NCI-H2081 (cell line): ENCODE measurements at regions not wholly inside any gene's neighbourhood (a gene's known extent, or its start where the extent isn't known, plus 50 kb on each side); places are given as distances from the start of the nearest gene placed in this dataset.

ENCODE experiments used
- DNase-seq, 2 experiments: peaks; one replicate each; lab custom pipeline; 2025; lab: John Stamatoyannopoulos, UW

DNA sequence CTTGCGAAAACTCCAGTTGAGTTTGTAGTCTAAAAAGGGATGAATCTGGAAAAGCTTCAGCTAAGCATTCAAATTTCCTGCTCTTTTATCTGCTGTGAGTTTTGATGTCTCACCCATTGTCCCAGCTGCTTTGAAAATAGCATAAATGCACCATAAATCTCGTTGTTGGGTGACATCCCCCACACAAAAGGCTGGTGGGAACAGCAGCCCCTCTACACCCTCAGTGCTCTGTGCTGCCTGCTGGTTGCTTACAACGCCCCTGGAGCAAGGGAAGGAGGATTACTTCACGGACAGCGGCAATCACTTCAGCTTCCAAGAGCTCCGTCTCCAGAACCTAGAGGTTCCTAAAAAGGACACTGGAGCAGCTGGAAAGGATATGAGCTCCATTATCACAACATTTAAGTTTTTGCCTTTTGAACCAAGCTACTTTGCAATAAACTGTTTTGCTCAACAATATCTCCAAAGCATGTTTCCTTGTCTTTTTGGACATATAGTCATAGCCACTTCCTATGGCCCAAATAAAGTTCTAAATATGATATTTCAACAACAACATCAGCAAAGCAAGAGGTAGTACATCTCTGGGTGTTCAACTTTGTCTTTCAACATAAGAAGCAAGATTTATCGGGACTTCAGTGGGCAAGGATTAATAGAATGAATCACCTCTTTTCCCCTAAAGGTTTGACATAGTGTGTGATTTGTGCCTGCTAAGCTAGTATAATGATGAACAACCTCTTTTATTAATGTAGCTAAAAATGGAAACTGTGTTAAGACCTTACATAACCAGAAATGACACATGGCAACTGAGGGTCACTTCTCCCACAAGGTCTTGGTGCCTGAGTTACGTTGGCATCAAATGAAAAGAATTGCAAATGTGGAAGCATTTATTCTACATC, 413.5 kb downstream of the TXNL1 start:
- DNase-seq: no peak

DNA sequence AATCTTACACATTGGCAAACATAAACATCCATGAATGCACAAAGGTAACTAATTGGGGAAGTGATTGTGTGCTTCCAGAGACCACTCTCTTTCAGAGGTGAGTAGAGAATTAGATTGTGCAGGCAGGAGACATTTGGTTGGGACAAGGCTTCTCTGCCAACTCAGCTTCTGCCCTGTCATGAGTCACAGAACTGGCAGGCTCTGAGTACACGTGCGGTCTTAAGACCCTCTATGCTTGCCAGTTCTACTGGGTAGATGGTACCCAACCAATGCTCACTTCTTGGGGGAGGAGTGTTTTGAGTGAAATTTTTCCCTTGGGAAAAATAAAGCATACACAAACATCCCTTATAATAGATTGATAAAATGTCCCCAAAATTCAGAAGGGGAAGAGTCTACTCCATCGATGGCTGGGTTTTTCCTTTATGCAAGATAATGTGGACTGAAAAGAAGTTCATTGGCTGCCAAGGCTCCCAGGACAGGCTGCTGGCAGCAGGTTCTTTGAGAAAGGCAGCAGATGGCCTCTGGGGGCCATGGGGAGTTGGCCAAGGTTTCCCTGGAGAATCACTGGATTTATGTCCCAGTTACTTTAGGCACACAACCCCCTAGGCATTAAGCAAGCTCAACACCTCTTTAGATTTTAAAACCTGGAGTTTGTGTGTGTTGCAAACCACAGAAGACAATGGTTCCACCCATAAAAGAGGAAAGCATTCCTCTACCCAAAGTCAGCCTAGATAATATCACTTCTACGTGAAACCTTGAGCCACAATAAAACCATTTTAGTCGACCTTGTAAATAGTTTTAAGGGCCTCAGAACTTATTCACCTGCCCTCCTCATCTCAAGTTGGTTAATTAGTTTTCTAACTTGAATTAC, 417.0 kb downstream of the TXNL1 start:
- DNase-seq: no peak

DNA sequence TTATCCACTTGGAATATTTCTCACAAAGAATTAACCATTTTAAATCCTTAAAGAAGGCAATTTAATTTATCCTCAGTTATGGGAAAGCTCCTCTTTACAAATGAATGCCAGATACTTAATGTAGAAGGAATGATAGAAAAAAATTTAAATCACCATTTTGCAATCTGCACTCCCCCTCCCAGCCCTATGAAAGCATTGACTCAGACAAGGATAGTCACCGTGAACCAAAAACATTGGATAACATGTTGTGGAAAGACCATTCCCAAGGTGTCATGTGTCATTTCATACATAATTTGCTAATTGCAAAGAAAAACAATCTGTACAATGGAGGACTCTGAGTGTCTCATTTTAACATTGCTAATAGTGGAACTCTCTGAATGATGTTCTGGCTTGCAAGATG, 421.0 kb downstream of the TXNL1 start:
- no peak for DNase-seq

DNA sequence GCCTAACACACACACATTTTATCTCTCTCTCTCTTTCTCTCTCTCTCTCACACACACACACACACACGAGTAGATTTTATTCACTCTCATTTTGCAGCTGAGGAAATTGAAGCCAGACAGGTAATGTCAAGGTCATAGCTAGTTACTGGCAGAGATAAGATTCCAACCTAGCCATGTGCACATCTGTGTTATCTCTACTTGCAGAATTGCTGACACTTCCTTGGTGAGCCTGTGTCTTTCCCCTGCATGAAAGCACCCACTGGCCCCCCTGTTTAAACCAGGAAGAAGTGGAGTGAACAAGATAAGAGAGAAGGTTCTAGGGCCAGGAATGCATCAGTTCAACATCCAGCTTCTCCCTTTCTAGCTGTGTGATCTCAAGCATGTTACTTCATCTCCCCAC, 423.7 kb downstream of the TXNL1 start:
- no peak for DNase-seq

- no peak for DNase-seq
These were observed 427.9 kb downstream of the TXNL1 start for GRCh38 chr18:56210520-56210919.

DNA sequence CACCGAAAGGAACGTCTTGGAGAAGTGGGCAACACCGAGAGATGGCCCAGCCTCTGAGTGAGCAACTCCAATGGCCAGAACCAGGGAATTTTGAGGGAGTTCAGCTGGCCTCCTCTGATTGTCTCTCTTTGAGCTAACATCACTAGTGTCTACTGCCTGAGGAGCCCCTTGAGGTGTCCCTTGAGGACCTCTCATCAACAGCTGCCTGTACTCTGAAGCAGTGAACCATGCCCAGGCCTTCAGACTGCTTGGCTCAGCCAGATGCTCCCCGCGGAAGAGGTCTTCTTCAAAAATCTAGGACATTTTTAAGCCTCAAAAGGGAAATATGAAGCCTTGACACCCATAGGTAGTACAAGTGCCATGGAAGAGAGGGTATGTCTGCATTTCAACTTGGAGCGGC, 430.4 kb downstream of the TXNL1 start:
- no peak for DNase-seq

- DNase-seq: no peak
These were observed 434.3 kb downstream of the TXNL1 start for GRCh38 chr18:56204052-56204451.

GRCh38 chr18:56202678-56203077, 435.7 kb downstream of the TXNL1 start:
- DNase-seq: no peak

GRCh38 chr18:56200381-56200911, 437.9 kb downstream of the TXNL1 start:
- no peak for DNase-seq

- DNase-seq: no peak
These were observed 438.6 kb downstream of the TXNL1 start for GRCh38 chr18:56199580-56200330.

DNA sequence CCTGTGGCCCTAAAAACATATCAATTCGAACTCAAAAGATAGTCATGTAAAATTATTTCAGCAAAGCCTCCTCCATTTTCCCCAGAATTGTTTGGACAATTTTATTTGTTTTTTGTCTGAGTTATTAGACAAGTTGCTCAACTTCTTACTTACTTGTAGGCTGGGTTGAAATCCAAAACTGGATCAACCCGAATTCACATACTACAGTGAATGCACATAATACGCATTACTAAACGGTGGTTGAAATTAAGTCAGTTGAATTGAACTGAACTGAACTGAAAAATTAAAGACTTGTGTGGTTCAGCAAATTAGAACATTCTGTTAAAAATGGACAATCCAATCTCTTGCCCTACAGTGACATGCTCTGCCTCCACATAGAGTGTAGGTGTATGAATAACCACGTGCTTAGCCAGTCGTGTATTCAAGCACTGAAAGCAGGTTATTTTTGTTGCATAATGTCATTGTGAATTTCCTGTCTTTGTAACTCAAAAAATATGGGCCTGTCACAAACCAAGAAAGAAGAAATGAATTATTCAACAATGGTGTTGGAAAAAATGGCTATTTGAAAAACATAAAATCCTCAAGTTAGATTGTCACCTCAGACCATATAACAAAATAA, 441.0 kb downstream of the TXNL1 start:
- no peak for DNase-seq

DNA sequence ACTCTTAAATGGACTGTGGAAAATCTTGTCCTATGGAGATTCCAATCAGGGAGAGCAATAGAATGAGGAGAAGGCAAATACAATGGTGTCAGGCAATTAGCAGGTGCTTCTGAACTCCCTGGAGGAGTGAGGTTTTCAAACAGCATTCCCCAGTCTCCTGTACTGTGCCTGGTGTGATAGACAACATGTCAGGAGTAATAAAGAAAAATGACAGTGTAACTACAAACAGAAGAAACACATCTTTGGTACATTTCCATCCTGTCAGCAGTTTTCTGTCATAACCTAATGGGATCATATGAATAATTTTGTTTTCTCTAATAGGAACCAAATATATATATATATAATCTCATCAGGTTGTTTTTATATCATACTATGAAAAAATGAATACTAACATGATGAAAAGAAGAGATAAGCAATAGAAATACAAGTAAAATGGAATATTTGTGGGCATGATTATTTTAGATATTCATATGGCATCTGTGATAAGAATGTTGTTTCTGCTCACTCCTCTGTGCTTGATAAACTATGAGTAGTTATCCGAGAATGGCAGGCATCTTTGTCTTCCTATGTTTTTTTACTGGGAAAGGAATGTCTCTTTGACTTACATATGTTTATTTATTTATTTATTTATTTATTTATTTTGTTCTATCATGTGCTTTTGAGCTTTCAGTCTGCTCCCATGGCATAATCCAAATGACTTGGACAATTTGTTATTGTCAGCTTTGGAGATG, 441.7 kb downstream of the TXNL1 start:
- no peak for DNase-seq

GRCh38 chr18:56191334-56191733, 447.1 kb downstream of the TXNL1 start:
- no peak for DNase-seq

DNA sequence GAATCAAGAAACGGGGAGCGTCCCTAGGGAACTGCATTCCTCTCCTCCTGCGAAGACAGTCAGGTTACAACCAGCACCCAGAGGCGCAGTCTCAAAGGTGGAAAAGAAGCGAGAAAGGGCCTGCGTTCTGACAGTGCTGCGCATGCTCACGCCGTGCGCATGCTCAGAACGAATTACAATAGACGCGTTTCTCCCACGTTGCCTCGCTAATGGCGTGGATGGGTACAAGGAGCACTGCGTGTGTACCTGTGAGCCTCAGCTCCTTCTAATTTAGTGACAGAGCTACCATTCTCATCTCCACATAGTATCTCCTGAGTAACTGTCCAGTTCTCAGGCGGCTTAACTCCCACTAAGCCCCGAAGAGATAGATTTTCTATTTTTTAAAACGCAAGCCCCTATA, 448.8 kb downstream of the TXNL1 start:
- DNase-seq: no peak

- no peak for DNase-seq
These were observed 449.7 kb downstream of the TXNL1 start for GRCh38 chr18:56188529-56189275.

- no peak for DNase-seq
These were observed 452.1 kb downstream of the TXNL1 start for GRCh38 chr18:56186319-56186718.

- DNase-seq: no peak
These were observed 453.3 kb downstream of the TXNL1 start for GRCh38 chr18:56185126-56185525.

- no peak for DNase-seq
These were observed 461.6 kb downstream of the TXNL1 start for GRCh38 chr18:56176751-56177150.

- no peak for DNase-seq
These were observed 462.9 kb downstream of the TXNL1 start for GRCh38 chr18:56175330-56176001.
